HG02840 (cell line): ENCODE measurements at regions not wholly inside any gene's neighbourhood (a gene's known extent, or its start where the extent isn't known, plus 50 kb on each side); places are given as distances from the start of the nearest gene placed in this dataset.
"Not testable (repeated sequence)": the region's sequence is repeated elsewhere in the genome, so short reads cannot be mapped to it uniquely, and the experiment has no call there.

Experiments
- ATAC-seq: cut with Tn5 transposase; IDR thresholded peaks from one replicate; pipeline ENCODE4 v1.9.1; 2021; ENCODE audit warnings: mild to moderate bottlenecking, moderate library complexity, moderate number of reproducible peaks; ENCODE audit not compliant: unreplicated experiment, low FRiP score

DNA sequence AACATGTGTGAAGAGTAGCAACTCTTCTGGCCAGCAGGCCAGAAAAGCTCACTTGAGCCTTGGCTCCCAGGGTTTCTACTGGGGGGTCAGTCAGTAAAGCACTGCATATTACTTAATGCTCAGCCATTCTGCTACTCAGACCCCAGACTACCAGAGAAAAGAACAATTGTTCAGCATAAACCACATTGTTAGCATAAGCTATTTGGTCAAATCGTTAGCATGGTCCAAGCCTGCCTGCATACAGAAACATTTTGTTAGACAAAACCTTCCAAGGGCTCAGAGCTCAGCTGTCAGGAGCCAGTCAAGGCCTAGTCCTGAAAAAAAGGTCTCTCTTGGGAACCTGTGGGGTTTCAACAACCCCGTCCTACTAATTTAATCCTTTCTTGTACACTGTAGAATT is 449.3 kb downstream of the PRR16 start:
- ATAC-seq = no peak

GRCh38 chr5:120917214-120917758 is 453.2 kb downstream of the PRR16 start:
- no peak for ATAC-seq

- ATAC-seq = no peak
Observed at GRCh38 chr5:120919017-120919416, 454.9 kb downstream of the PRR16 start.

GRCh38 chr5:120923026-120923425 is 458.9 kb downstream of the PRR16 start:
- no peak for ATAC-seq

DNA sequence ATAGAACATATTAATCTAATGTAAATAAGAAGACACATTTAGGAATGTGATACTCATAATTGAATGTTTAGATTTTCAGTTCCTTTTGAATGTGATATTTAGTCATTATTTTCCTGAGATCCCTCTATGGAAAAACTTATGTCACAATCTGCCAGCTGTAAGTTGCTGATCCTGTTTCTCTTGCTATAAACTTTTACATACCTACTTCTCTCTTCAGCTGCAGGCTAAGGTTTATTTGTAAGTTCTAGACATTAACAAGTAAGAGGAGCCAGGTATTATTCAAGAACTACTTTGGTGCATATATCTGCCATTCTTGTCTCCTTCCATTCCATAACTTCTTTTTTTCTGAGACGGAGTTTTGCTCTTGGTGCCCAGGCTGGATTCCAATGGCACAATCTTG is 462.4 kb downstream of the PRR16 start:
- ATAC-seq = no peak

DNA sequence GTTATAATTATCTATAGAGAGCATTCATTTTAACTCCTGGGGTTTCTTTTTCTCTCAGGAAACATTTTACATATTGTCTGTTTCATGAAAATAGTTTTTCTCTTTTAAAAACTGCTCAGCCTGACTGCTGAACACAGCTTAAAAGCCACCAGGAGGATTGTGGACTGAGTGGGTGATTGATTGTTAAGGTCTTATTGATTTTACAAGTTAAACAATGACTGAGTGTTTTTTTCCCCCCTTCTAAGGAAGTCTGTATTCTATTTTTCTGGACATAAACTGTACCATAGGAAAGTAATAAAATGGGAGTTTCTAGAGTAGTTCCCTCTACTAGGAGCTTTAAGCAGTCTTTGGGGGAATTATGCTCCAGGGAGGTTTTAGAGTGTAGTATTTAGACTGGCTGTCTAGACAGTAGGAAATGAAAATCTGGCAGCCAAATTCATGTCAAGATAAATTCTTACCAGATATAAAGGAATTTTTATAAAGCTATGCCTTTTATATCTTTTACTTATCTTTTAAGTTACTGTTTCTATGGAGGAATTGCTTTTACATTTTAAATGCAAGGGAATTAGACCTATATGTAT is 463.9 kb downstream of the PRR16 start:
- no peak for ATAC-seq

GRCh38 chr5:120932480-120932879 is 468.4 kb downstream of the PRR16 start:
- ATAC-seq = no peak

DNA sequence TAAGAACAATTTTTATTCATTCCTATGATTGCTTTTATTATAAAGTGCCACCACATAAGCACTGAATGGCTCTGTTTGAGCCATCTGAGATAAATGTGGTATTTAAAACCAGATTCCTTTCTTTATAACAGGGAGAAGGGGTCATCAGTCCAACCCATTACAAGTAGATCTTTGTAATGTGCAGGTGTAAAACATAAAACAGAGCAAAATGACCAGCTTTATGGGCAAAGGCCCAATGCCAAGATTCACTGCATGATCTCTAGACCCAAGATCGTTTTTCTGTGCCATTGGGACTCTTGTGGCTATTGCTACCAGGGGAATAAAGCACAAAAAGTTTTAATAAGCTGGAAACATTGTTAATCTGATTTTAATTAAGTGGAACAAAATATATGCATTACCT is 469.9 kb downstream of the PRR16 start:
- no peak for ATAC-seq

DNA sequence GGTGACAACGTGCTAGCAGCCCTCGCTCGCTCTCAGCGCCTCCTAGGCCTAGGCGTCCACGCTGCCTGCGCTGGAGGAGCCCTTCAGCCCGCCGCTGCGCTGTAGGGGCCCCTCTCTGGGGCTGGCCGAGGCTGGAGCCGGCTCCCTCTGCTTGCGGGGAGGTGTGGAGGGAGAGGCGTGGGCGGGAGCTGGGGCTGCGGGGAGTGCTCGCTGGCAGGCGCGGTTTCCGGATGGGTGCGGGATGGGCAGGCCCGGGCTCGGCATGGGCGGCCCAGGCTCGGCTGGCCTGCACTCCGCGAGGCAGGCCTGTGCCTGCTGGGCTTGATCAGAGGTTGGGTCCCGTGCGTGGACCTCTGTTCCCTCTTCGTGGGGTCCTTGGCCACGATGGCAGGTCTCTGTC is 472.6 kb downstream of the PRR16 start:
- ATAC-seq = no peak

DNA sequence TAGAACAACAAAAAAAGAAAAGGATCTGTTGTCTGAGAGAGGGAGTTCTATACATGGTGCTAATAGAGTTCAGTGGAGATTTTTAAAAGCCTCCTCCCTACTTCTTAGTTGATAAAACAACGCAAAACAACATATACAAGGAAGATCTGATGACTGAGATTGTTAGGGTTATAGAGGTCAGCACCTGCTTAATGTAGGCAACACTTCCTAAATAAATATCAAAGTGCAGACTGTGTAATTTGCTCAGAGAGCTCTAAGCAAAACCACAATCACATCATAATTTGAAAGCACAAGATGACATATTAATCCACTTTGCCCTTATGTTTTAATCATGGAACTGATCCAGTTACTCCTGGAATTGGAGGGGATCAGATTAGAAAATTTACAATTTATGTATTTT is 474.5 kb downstream of the PRR16 start:
- no peak for ATAC-seq

GRCh38 chr5:120942596-120943350 is 478.7 kb downstream of the PRR16 start:
- no peak for ATAC-seq

DNA sequence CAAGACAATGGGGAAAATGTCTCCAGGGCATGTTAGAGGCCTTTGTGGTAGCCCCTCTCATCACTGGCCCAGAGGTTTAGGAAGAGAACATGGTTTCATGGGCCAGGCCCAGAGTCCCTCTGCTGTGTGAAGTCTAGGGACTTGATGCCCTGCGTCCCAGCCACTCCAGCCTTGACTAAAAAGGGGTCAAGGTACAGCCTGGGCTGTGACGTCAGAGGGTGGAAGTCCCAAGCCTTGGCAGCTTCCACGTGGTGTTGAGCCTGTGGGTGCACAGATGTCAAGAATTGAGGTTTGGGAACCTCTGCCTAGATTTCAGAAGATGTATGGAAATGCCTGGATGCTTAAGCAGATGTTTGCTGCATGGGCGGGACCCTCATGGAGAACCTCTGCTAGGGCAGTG is 485.5 kb downstream of the PRR16 start:
- ATAC-seq = not testable (repeated sequence)

DNA sequence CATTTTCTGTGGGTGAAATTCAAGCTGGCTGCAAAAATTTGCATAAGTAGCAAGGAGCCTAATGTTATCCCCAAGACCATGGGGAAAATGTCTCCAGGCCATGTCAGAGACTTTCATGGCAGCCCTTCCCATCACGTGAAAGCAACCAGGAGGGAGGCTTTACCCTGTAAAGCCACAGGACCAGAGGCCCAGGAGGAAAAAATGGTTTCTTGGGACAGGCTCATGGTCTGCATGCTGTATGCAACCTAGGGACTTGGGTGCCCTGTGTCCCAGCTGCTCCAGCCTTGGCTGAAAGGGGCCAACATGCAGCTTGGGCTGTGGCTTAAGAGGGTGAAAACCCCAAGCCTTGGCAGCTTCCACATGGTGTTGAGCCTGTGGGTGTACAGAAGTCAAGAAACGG is 489.3 kb downstream of the PRR16 start:
- ATAC-seq = not testable (repeated sequence)

DNA sequence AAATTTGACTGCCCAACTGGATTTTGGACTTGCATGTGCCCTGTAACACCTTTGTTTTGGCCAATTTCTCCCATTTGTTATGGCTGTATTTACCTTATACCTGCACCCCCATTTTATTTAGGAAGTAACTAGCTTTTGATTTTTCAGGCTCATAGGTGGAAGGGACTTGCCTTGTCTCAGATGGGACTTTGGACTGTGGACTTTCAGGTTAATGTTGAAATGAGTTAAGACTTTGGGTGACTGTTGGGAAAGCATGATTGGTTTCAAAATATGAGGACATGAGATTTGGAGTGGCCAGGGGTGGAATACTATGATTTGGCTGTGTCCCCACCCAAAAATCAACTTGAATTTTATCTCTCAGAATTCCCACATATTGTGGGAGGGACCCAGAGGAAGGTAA is 490.2 kb downstream of the PRR16 start:
- ATAC-seq = no peak

GRCh38 chr5:120955795-120956194 is 491.7 kb downstream of the PRR16 start:
- no peak for ATAC-seq

DNA sequence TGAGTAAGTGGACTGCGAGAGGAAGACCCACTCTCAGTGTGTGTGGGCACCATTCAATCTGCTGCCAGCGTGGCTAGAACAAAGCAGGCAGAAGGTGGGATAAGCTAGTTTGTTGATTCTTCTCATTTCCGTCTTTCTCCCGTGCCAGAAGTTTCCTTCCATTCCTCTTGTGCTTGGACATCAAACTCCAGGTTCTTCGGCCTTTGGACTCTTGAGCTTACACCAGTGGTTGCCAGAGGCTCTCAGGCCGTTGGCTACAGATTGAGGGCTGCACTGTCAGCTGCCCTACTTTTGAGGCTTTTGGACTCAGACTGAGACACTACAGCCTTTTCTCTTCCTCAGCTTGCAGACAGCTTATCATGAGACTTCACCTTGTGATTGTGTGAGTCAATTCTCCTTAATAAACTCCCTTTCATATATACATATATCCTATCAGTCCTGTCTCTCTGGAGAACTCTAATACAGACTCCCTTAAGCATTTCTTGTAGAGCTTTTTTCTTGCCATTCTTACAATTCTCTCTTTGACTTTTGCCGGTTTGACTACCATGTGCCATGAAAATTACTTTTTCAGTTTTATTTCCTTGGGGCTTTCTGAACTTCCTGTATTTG is 494.9 kb downstream of the PRR16 start:
- ATAC-seq = no peak

DNA sequence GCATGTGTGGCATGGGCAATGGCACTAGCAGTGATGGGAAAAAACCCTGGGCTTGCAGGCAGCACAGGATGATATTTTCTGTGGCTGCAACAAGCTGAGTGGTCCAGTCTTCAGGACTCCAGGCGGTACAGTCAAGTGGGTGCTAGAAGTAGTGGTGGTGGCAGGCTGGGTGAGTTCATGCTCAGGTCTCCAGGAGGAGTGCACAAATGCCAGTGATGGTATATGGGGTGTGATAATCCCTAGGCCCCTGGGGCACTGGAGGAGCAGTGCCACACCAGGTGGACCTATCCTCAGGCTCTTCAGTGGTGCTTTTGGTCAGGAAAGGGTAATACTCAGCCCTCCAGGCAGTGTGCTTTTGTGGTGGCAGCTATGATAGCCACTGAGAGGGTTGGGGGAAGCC is 496.4 kb downstream of the PRR16 start:
- ATAC-seq = no peak

DNA sequence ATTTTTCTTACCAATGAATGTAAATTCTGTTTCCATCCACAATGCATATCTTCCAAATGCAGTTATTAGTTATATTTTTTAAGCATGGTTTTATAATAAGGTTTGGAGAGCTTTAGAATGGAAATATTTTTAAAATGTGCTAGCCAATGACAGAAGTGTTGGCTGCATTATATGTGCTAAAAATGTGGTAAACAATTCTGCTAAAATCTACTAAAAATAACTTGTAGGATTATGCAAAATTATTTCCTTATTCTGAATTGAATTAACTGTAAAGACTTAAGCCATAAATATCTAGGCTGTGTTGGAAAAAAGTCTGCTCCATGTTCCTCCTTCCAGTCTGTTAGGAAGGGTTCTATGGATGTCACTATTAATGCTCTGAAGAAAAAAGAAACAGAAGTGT is 503.3 kb downstream of the PRR16 start:
- no peak for ATAC-seq

- ATAC-seq = no peak
Observed at GRCh38 chr5:120974690-120975089, 510.6 kb downstream of the PRR16 start.

- ATAC-seq = no peak
Observed at GRCh38 chr5:120982351-120982750, 518.3 kb downstream of the PRR16 start.

DNA sequence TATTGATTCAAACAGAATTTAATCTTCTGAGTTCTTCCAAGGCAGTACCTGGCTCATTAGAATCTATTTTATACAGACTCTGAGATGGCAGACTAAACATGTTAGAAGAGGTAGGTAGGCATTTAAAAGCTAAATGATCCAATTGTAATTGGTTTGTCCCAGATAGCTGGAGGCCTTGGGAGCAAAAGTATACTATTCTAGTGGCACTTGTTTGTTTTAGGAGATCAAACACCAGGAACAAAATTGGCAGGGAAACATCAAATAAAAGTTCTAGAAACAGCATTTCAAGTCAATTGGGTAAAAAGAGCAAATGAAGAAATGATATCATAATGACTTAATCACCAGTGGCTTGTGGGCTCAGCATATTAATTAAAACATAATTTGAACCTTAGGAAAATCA is 521.4 kb downstream of the PRR16 start:
- no peak for ATAC-seq

DNA sequence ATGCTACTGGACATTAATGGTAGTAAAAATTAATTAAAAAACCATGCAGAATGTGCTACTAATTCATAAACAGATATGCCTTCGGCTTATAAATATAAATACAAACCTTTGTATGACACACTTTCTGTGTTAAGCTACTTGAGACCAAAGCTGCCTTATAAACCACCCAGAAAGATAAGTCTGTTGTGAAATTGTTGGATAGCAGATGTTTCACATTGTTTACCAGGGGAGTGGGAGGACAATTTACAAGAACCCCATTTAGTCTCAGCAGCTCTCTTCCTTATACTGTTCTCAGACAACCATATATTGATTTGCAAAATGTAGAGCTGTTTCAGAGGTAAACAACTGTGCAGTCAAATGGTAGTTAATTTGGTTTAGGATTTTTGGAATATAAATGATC is 524.4 kb downstream of the PRR16 start:
- no peak for ATAC-seq
